K562 (cell line): ENCODE measurements at regions not wholly inside any gene's neighbourhood (a gene's known extent, or its start where the extent isn't known, plus 50 kb on each side); places are given as distances from the start of the nearest gene placed in this dataset.

ENCODE experiments used
- CBFB ChIP-seq: sonication (generic); formaldehyde crosslinking; IDR thresholded peaks from 2 replicates; pipeline ENCODE4 v1.4.0; 2020; ENCODE audit warnings: mild to moderate bottlenecking, missing genetic modification reagents
- CEBPG ChIP-seq, 3 experiments: fragments of 200-800 bp in 1 of 3; sonication (Bioruptor generic) in 1 of 3; sonication (generic) in 1 of 3; formaldehyde crosslinking in 1 of 3; IDR thresholded peaks in 2 of 3; conservative IDR thresholded peaks in 1 of 3; 2 replicates each; pipeline versions ENCODE4 v1.6.1 to v1.8.0; 2016 to 2022; ENCODE audit warnings: missing compliant biosample characterization in 2 of 3, missing genetic modification characterization in 2 of 3, mild to moderate bottlenecking in 1 of 3, missing genetic modification reagents in 1 of 3
- CHD1 ChIP-seq: fragments of 200-600 bp; sonication (generic); IDR thresholded peaks from one replicate; pipeline ENCODE4 v1.6.1; 2012; ENCODE audit warnings: mild to moderate bottlenecking, moderate library complexity, low read length, inconsistent platforms
- EZH2 ChIP-seq: IDR thresholded peaks from 2 replicates; pipeline ENCODE4 v1.6.1; 2012; ENCODE audit warnings: low read depth, mild to moderate bottlenecking, inconsistent platforms, low read length, borderline replicate concordance
- GTF2E2 ChIP-seq: fragments of 200-800 bp; sonication (Bioruptor generic); IDR thresholded peaks from 2 replicates; pipeline ENCODE4 v1.6.1; 2016; ENCODE audit warnings: missing genetic modification characterization, missing compliant biosample characterization
- HDAC8 ChIP-seq: fragments of 450-650 bp; IDR thresholded peaks from 2 replicates; pipeline ENCODE4 v1.6.1; 2016; ENCODE audit warnings: mild to moderate bottlenecking, missing genetic modification characterization, moderate library complexity, missing compliant biosample characterization
- MAFF ChIP-seq: IDR thresholded peaks from 2 replicates; pipeline ENCODE4 v1.6.1; 2012; ENCODE audit warnings: low read length, improper control_type of control experiment
- NCOR1 ChIP-seq: fragments of 450-650 bp; IDR thresholded peaks from 2 replicates; pipeline ENCODE4 v1.6.1; 2016; ENCODE audit warnings: mild to moderate bottlenecking, moderate library complexity
- NR3C1 ChIP-seq: sonication (generic); formaldehyde crosslinking; IDR thresholded peaks from 2 replicates; pipeline ENCODE4 v1.8.1; 2022; ENCODE audit warnings: missing genetic modification reagents
- PRPF4 ChIP-seq: fragments of 200-400 bp; formaldehyde crosslinking; IDR thresholded peaks from one replicate; pipeline ENCODE4 v1.6.1; 2017; ENCODE audit warnings: low read length, low read depth, mild to moderate bottlenecking; ENCODE audit not compliant: insufficient read depth, poor library complexity, severe bottlenecking
- SETDB1 ChIP-seq: IDR thresholded peaks from one replicate; pipeline ENCODE4 v1.6.1; 2012; ENCODE audit warnings: low read length, control low read depth, inconsistent platforms
- SP2 ChIP-seq: IDR thresholded peaks from 2 replicates; pipeline ENCODE4 v1.6.1; 2011; ENCODE audit warnings: mild to moderate bottlenecking, low read depth, low read length, moderate library complexity; ENCODE audit not compliant: poor library complexity, severe bottlenecking; ENCODE audit errors: extremely low read depth
- SRSF3 ChIP-seq: fragments of 200-400 bp; formaldehyde crosslinking; IDR thresholded peaks from 2 replicates; pipeline ENCODE4 v1.6.1; 2016; ENCODE audit warnings: mild to moderate bottlenecking, low read length, moderate library complexity; ENCODE audit not compliant: insufficient read depth
- XRCC5 ChIP-seq: fragments of 200-400 bp; formaldehyde crosslinking; IDR thresholded peaks from 2 replicates; pipeline ENCODE4 v1.6.1; 2017; ENCODE audit warnings: low read depth, mild to moderate bottlenecking, low read length
- ZBTB1 ChIP-seq: sonication (generic); formaldehyde crosslinking; IDR thresholded peaks from 2 replicates; pipeline ENCODE4 v1.8.1; 2023; ENCODE audit warnings: missing genetic modification reagents, low read depth, mild to moderate bottlenecking, borderline replicate concordance
- ZNF274 ChIP-seq: IDR thresholded peaks from 2 replicates; pipeline ENCODE4 v1.6.1; 2011; ENCODE audit warnings: low read depth, mild to moderate bottlenecking, low read length, moderate library complexity, borderline replicate concordance
- ZNF431 ChIP-seq: sonication (generic); formaldehyde crosslinking; IDR thresholded peaks from 2 replicates; pipeline ENCODE4 v1.8.0; 2022; ENCODE audit warnings: mild to moderate bottlenecking, missing genetic modification reagents
- ZNF668 ChIP-seq: fragments of 250-450 bp; sonication (Bioruptor Pico); IDR thresholded peaks from 2 replicates; pipeline ENCODE4 v1.8.0; 2022; ENCODE audit warnings: mild to moderate bottlenecking, inconsistent platforms
- TF ChIP-seq, protein P1 (sequence below), 2 experiments: fragments of 450-650 bp in 1 of 2; IDR thresholded peaks; 2 replicates each; pipeline ENCODE4 v1.6.1; 2011 to 2017; ENCODE audit warnings: low read depth in 2 of 2, antibody characterized with exemption in 1 of 2, borderline replicate concordance in 1 of 2, low read length in 1 of 2, mild to moderate bottlenecking in 1 of 2, mixed read lengths in 1 of 2; ENCODE audit not compliant: control insufficient read depth in 1 of 2
- TF ChIP-seq, protein P2 (sequence below): fragments of 250-450 bp; sonication (Bioruptor Pico); IDR thresholded peaks from 2 replicates; pipeline ENCODE4 v1.5.0; 2021; ENCODE audit warnings: mild to moderate bottlenecking, borderline replicate concordance
- TF ChIP-seq, protein P3 (sequence below): fragments of 450-650 bp; IDR thresholded peaks from 2 replicates; pipeline ENCODE4 v1.6.1; 2017; ENCODE audit warnings: mild to moderate bottlenecking, moderate library complexity

GRCh38 chr5:12615141-12615820 lies 711.0 kb upstream of the CTNND2 start (continued):
- TF ChIP-seq CBFB (CRISPR knock-in tag) (no peak), SP2 (no peak), XRCC5 (no peak), PRPF4 (no peak), CHD1 (no peak), NR3C1 (CRISPR knock-in tag) (no peak), SETDB1 (no peak), CEBPG (CRISPR knock-in tag; IDR thresholded peaks at IDR 0.05) (no peak), CEBPG (tag; conservative IDR thresholded peaks at IDR 0.05 in 1 of 2, IDR thresholded peaks at IDR 0.05 in 1 of 2) (no peak), NCOR1 (peak; percentile 85), ZBTB1 (CRISPR knock-in tag) (no peak), GTF2E2 (tag) (0 out of 2 replicates have a peak, but pooled peaks have one; percentile 38), ZNF668 (CRISPR knock-in tag) (no peak), ZNF431 (CRISPR knock-in tag) (no peak), MAFF (peak; percentile 7; the same call in 1 of the 2 replicates), ZNF274 (no peak), EZH2 (no peak), HDAC8 (tag) (no peak), SRSF3 (no peak)
- TF ChIP-seq, protein P1, sequence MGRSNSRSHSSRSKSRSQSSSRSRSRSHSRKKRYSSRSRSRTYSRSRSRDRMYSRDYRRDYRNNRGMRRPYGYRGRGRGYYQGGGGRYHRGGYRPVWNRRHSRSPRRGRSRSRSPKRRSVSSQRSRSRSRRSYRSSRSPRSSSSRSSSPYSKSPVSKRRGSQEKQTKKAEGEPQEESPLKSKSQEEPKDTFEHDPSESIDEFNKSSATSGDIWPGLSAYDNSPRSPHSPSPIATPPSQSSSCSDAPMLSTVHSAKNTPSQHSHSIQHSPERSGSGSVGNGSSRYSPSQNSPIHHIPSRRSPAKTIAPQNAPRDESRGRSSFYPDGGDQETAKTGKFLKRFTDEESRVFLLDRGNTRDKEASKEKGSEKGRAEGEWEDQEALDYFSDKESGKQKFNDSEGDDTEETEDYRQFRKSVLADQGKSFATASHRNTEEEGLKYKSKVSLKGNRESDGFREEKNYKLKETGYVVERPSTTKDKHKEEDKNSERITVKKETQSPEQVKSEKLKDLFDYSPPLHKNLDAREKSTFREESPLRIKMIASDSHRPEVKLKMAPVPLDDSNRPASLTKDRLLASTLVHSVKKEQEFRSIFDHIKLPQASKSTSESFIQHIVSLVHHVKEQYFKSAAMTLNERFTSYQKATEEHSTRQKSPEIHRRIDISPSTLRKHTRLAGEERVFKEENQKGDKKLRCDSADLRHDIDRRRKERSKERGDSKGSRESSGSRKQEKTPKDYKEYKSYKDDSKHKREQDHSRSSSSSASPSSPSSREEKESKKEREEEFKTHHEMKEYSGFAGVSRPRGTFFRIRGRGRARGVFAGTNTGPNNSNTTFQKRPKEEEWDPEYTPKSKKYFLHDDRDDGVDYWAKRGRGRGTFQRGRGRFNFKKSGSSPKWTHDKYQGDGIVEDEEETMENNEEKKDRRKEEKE (IDR thresholded peaks at IDR 0.05; ENCODE audit: borderline replicate concordance in 1 of 2, control insufficient read depth in 1 of 2, low read depth in 2 of 2, low read length in 1 of 2) = peak in 1 of 2 experiments; percentile 66; a peak in 1 of 4 replicates
- TF ChIP-seq, protein P2, sequence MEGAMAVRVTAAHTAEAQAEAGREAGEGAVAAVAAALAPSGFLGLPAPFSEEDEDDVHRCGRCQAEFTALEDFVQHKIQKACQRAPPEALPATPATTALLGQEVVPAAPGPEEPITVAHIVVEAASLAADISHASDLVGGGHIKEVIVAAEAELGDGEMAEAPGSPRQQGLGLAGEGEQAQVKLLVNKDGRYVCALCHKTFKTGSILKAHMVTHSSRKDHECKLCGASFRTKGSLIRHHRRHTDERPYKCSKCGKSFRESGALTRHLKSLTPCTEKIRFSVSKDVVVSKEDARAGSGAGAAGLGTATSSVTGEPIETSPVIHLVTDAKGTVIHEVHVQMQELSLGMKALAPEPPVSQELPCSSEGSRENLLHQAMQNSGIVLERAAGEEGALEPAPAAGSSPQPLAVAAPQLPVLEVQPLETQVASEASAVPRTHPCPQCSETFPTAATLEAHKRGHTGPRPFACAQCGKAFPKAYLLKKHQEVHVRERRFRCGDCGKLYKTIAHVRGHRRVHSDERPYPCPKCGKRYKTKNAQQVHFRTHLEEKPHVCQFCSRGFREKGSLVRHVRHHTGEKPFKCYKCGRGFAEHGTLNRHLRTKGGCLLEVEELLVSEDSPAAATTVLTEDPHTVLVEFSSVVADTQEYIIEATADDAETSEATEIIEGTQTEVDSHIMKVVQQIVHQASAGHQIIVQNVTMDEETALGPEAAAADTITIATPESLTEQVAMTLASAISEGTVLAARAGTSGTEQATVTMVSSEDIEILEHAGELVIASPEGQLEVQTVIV (CRISPR knock-in tag) = no peak
- TF ChIP-seq, protein P3, sequence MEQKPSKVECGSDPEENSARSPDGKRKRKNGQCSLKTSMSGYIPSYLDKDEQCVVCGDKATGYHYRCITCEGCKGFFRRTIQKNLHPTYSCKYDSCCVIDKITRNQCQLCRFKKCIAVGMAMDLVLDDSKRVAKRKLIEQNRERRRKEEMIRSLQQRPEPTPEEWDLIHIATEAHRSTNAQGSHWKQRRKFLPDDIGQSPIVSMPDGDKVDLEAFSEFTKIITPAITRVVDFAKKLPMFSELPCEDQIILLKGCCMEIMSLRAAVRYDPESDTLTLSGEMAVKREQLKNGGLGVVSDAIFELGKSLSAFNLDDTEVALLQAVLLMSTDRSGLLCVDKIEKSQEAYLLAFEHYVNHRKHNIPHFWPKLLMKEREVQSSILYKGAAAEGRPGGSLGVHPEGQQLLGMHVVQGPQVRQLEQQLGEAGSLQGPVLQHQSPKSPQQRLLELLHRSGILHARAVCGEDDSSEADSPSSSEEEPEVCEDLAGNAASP = no peak
